MCF 10A (cell line): ENCODE measurements at regions not wholly inside any gene's neighbourhood (a gene's known extent, or its start where the extent isn't known, plus 50 kb on each side); places are given as distances from the start of the nearest gene placed in this dataset.

Experiments used
- BruUV-seq: library from RNA; stranded (reverse); fragments of 400-500 nt; replicated peaks from 2 replicates; lab custom pipeline; 2021; lab: Mats Ljungman, UMichigan
- CTCF ChIA-PET: fragments of 300-600 bp; sonication (Branson Sonifier 250); formaldehyde crosslinking; extraction: SDS; loops from one replicate; lab custom pipeline; 2021; ENCODE audit warnings: antibody characterized with exemption, inconsistent platforms; lab: Yijun Ruan, JAX
- POLR2A ChIA-PET: fragments of 300-600, 350-650 bp; sonication (Branson Sonifier 250); formaldehyde crosslinking; extraction: SDS; loops from one replicate; lab custom pipeline; 2020; ENCODE audit warnings: antibody characterized with exemption, inconsistent platforms; lab: Yijun Ruan, JAX
- DNase-seq: peaks from one replicate; pipeline ENCODE4 v3.0.0-alpha.2; 2018; ENCODE audit not compliant: unreplicated experiment
- H3K27ac Mint-ChIP-seq: one replicate; pipeline ENCODE4 v1.8.0; 2022; ENCODE audit warnings: mild to moderate bottlenecking, low read depth, mixed read lengths; ENCODE audit not compliant: unreplicated experiment
- H3K27me3 Mint-ChIP-seq: one replicate; pipeline ENCODE4 v1.8.0; 2022; ENCODE audit warnings: mixed read lengths; ENCODE audit not compliant: insufficient read depth, unreplicated experiment
- H3K36me3 Mint-ChIP-seq: one replicate; pipeline ENCODE4 v1.8.0; 2022; ENCODE audit warnings: mild to moderate bottlenecking, moderate library complexity, mixed read lengths; ENCODE audit not compliant: insufficient read depth, unreplicated experiment
- H3K4me1 Mint-ChIP-seq: one replicate; pipeline ENCODE4 v1.8.0; 2022; ENCODE audit warnings: mixed read lengths; ENCODE audit not compliant: insufficient read depth, unreplicated experiment
- H3K4me3 Mint-ChIP-seq: one replicate; pipeline ENCODE4 v1.8.0; 2022; ENCODE audit warnings: mild to moderate bottlenecking, moderate library complexity, mixed read lengths; ENCODE audit not compliant: unreplicated experiment
- H3K9me3 Mint-ChIP-seq: one replicate; pipeline ENCODE4 v1.8.0; 2022; ENCODE audit warnings: mixed read lengths; ENCODE audit not compliant: unreplicated experiment
- CTCF ChIP-seq: fragments of 200-600 bp; IDR thresholded peaks from one replicate; pipeline ENCODE4 v1.8.0; 2022; ENCODE audit warnings: antibody characterized with exemption, mild to moderate bottlenecking; ENCODE audit not compliant: unreplicated experiment
- intact Hi-C: fragments of 100-400 bp; cut with micrococcal nuclease; formaldehyde crosslinking; loops from 2 replicates; pipeline ENCODE4 v1.14.1; 2022

- Mint-ChIP-seq H3K9me3 (no peaks in the 10 kb centered on the region), H3K4me1 (no peaks in the 10 kb centered on the region), H3K36me3 (no peaks in the 10 kb centered on the region), H3K4me3 (no peak overlapping the region), H3K27me3 (peaks cover 12% of the 10 kb centered on the region), H3K27ac (no peak overlapping the region)
- DNase-seq: no peak
- BruUV-seq: no TSS peak
- ChIA-PET CTCF (interaction anchor here (0.5 to 3.6 kb wide), 9 partner anchors 18 to 670 kb away, joined by 3 to 22 read pairs (median 4); no protein-coding TSS in a partner anchor), POLR2A (no interaction called here)
- intact Hi-C loops: no loop called here
- TF ChIP-seq CTCF: no peak
Observed at GRCh38 chr14:76651410-76652055, 109.7 kb upstream of the VASH1 start.

- Mint-ChIP-seq H3K4me1 (no peaks in the 10 kb centered on the region), H3K27me3 (peaks cover 16% of the 10 kb centered on the region), H3K27ac (no peak overlapping the region), H3K36me3 (no peaks in the 10 kb centered on the region), H3K9me3 (peaks cover 14% of the 10 kb centered on the region), H3K4me3 (no peak overlapping the region)
- no TSS peak for BruUV-seq
- TF ChIP-seq CTCF: no peak
- ChIA-PET POLR2A (interaction anchor here (0.6 kb wide), 1 partner anchor 164 kb away, joined by 3 read pairs; no protein-coding TSS in a partner anchor), CTCF (interaction anchor here (0.7 to 1.8 kb wide), 4 partner anchors 8 to 603 kb away, joined by 3 to 9 read pairs (median 4); no protein-coding TSS in a partner anchor)
- DNase-seq: no peak
- intact Hi-C loops: no loop called here
Observed at GRCh38 chr14:76653875-76654572, 107.2 kb upstream of the VASH1 start.

GRCh38 chr14:76654573-76655108 is 106.6 kb upstream of the VASH1 start:
- ChIA-PET CTCF (interaction anchor here (0.6 to 1.8 kb wide), 5 partner anchors 9 to 834 kb away, joined by 3 to 9 read pairs (median 5); no protein-coding TSS in a partner anchor), POLR2A (interaction anchor here (0.6 kb wide), 1 partner anchor 164 kb away, joined by 3 read pairs; no protein-coding TSS in a partner anchor)
- Mint-ChIP-seq H3K27me3 (peaks cover 20% of the 10 kb centered on the region), H3K27ac (no peak overlapping the region), H3K36me3 (no peaks in the 10 kb centered on the region), H3K4me1 (no peaks in the 10 kb centered on the region), H3K9me3 (peaks cover 17% of the 10 kb centered on the region), H3K4me3 (no peak overlapping the region)
- no peak for DNase-seq
- no peak for TF ChIP-seq CTCF
- intact Hi-C loops: no loop called here
- no TSS peak for BruUV-seq

GRCh38 chr14:76655331-76655730 is 105.9 kb upstream of the VASH1 start:
- H3K36me3 Mint-ChIP-seq: no peaks in the 10 kb centered on the region
- no TSS peak for BruUV-seq
- POLR2A ChIA-PET: interaction anchor here (0.6 kb wide), 1 partner anchor 401 kb away, joined by 3 read pairs; no protein-coding TSS in a partner anchor

More at GRCh38 chr14:76655331-76655730, 105.9 kb upstream of the VASH1 start:
- Mint-ChIP-seq H3K27ac (no peak overlapping the region), H3K4me1 (no peaks in the 10 kb centered on the region), H3K27me3 (peaks cover 26% of the 10 kb centered on the region), H3K4me3 (no peak overlapping the region), H3K9me3 (peaks cover 17% of the 10 kb centered on the region)
- no peak for DNase-seq
- intact Hi-C loops: no loop called here
- no peak for TF ChIP-seq CTCF
- CTCF ChIA-PET: interaction anchor here (0.6 to 1.8 kb wide), 2 partner anchors 605 to 834 kb away, joined by 4 to 9 read pairs; no protein-coding TSS in a partner anchor
